B cell (primary cell): ENCODE measurements at regions not wholly inside any gene's neighbourhood (a gene's known extent, or its start where the extent isn't known, plus 50 kb on each side); places are given as distances from the start of the nearest gene placed in this dataset.

Source experiments
- ATAC-seq: fragments of 200-7000 bp; cut with Tn5 transposase; one replicate; pipeline ENCODE4 v1.10.0; 2021; ENCODE audit warnings: low read depth, mild to moderate bottlenecking, moderate number of reproducible peaks, moderate library complexity
- CTCF ChIA-PET: fragments of 350-600 bp; sonication (Branson Sonifier 250); formaldehyde crosslinking; loops from one replicate; lab custom pipeline; 2021; ENCODE audit warnings: antibody characterized with exemption, inconsistent platforms; lab: Charles Lee
- POLR2A ChIA-PET: fragments of 350-600 bp; sonication (Branson Sonifier 250); formaldehyde crosslinking; loops from one replicate; lab custom pipeline; 2021; ENCODE audit warnings: antibody characterized with exemption; lab: Charles Lee
- DNase-seq: peaks from one replicate; pipeline ENCODE4 v3.0.0; 2013
- H2AFZ ChIP-seq: 2 replicates; pipeline ENCODE4 v1.6.1; 2012; ENCODE audit warnings: mild to moderate bottlenecking, low read depth, low read length; ENCODE audit not compliant: insufficient read depth, poor library complexity, severe bottlenecking
- H3K27ac ChIP-seq, 2 donors: 1 replicate in 1 of 2; 2 replicates in 1 of 2; pipeline ENCODE4 v1.5.1; 2012 to 2013; ENCODE audit warnings: low read length in 2 of 2, mild to moderate bottlenecking in 2 of 2, moderate library complexity in 1 of 2
- H3K27me3 ChIP-seq, 4 experiments: fragments of 200-600 bp in 1 of 4; sonication (generic) in 1 of 4; replicated peaks in 1 of 4; 1 replicate in 2 of 4; 2 replicates in 2 of 4; pipeline versions ENCODE4 v1.6.1 to v1.7.0; 2013 to 2016; ENCODE audit warnings: low read length in 3 of 4, mild to moderate bottlenecking in 2 of 4, mixed read lengths in 1 of 4, moderate library complexity in 1 of 4; ENCODE audit not compliant: insufficient read depth in 4 of 4, control insufficient read depth in 3 of 4; ENCODE audit errors: control extremely low read depth in 1 of 4
- H3K36me3 ChIP-seq, 2 experiments: replicated peaks in 1 of 2; 1 replicate in 1 of 2; 2 replicates in 1 of 2; pipeline versions ENCODE4 v1.6.1 to v1.7.1; 2013; ENCODE audit warnings: low read length in 1 of 2; ENCODE audit not compliant: insufficient read depth in 2 of 2, control insufficient read depth in 1 of 2; ENCODE audit errors: control extremely low read depth in 1 of 2, extremely low read depth in 1 of 2
- H3K4me1 ChIP-seq, 2 donors: fragments of 200-600 bp in 1 of 2; sonication (generic) in 1 of 2; 1 replicate in 1 of 2; 2 replicates in 1 of 2; pipeline versions ENCODE4 v1.5.1 to v1.6.1; 2013 to 2017; ENCODE audit warnings: low read length in 2 of 2; ENCODE audit not compliant: control insufficient read depth in 2 of 2, insufficient read depth in 2 of 2
- H3K4me2 ChIP-seq: replicated peaks from 2 replicates; pipeline ENCODE3; 2012; ENCODE audit warnings: mild to moderate bottlenecking, low read depth, low read length; ENCODE audit not compliant: poor library complexity, severe bottlenecking
- H3K4me3 ChIP-seq, 5 experiments: fragments of 200-600 bp in 1 of 5; sonication (generic) in 1 of 5; 1 replicate in 3 of 5; 2 replicates in 2 of 5; pipeline versions ENCODE4 v1.5.1 to v1.7.0; 2011 to 2016; ENCODE audit warnings: low read length in 4 of 5, mild to moderate bottlenecking in 4 of 5, low read depth in 2 of 5, control low read depth in 1 of 5, moderate library complexity in 1 of 5; ENCODE audit not compliant: insufficient read depth in 1 of 5; ENCODE audit errors: control extremely low read depth in 1 of 5, extremely low read depth in 1 of 5
- H3K79me2 ChIP-seq: fragments of 200-600 bp; sonication (generic); one replicate; pipeline ENCODE4 v1.6.0; 2016; ENCODE audit warnings: low read length; ENCODE audit not compliant: control insufficient read depth, insufficient read depth
- H3K9ac ChIP-seq: fragments of 200-600 bp; sonication (generic); 2 replicates; pipeline ENCODE4 v1.6.1; 2017; ENCODE audit warnings: mild to moderate bottlenecking, low read length, moderate library complexity
- H3K9me3 ChIP-seq, 3 donors: one replicate each; pipeline versions ENCODE4 v1.6.1 to v1.7.1; 2013; ENCODE audit warnings: low read length in 2 of 3; ENCODE audit not compliant: control insufficient read depth in 2 of 3, insufficient read depth in 1 of 3; ENCODE audit errors: control extremely low read depth in 1 of 3
- H4K20me1 ChIP-seq: 2 replicates; pipeline ENCODE4 v1.6.0; 2012; ENCODE audit warnings: mild to moderate bottlenecking, low read length; ENCODE audit not compliant: insufficient read depth, control insufficient read depth, poor library complexity, severe bottlenecking
- H3K27ac Mint-ChIP-seq: one replicate; pipeline ENCODE4 v1.8.0; 2021; ENCODE audit warnings: mixed read lengths
- H3K27me3 Mint-ChIP-seq: one replicate; pipeline ENCODE4 v1.8.0; 2021; ENCODE audit warnings: mixed read lengths
- H3K4me1 Mint-ChIP-seq: one replicate; pipeline ENCODE4 v1.8.0; 2021; ENCODE audit warnings: mixed read lengths
- H3K4me3 Mint-ChIP-seq: one replicate; pipeline ENCODE4 v1.8.0; 2021; ENCODE audit warnings: mixed read lengths
- H3K9me3 Mint-ChIP-seq: one replicate; pipeline ENCODE4 v1.8.0; 2022; ENCODE audit warnings: mixed read lengths; ENCODE audit not compliant: insufficient read depth
- CTCF ChIP-seq: fragments of 200-600 bp; IDR thresholded peaks from one replicate; pipeline ENCODE4 v1.8.0; 2022; ENCODE audit warnings: antibody characterized with exemption, mild to moderate bottlenecking
- EZH2 ChIP-seq: IDR thresholded peaks from 2 replicates; pipeline ENCODE4 v1.6.1; 2012; ENCODE audit warnings: borderline replicate concordance, low read depth, mild to moderate bottlenecking, moderate library complexity, low read length; ENCODE audit not compliant: insufficient read depth, poor library complexity, severe bottlenecking
- WGBS: methylation state at CpG from one replicate; pipeline ENCODE4 v1.1.5; 2013; ENCODE audit warnings: missing lambda C conversion rate; ENCODE audit not compliant: insufficient coverage; 5-methylcytosine and 5-hydroxymethylcytosine counted together
- intact Hi-C: fragments of 100-400 bp; cut with micrococcal nuclease; formaldehyde crosslinking; loops from one replicate; pipeline ENCODE4 v1.10.0; 2022

DNA sequence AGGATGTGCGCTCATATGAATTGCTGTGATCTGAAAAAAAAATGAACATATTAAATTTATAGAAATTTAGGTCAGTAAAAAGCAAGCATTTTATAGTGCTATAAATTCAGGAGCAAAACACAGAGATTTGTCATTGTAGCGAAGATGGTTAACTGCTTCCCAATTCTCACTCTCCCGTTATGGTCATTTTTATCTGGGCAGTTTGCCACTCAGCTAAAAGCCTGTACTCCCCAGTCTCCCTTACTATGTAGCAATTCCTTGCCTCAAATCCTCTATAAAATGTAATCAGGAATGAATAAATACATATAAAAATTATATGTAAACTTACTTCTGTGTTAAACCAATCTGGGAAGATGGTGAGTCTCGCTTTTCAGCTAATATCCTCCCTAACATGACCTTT is 471.5 kb downstream of the HINT1 start:
- Histone ChIP-seq H3K9ac (no peak overlapping the region), H3K4me3 (no peak overlapping the region), H3K27me3 (peaks cover 0 to 3% (median 0%) of the 10 kb centered on the region in 4 experiments), H3K4me1 (no peaks in the 10 kb centered on the region), H3K4me2 (no peak overlapping the region), H3K27ac (no peak overlapping the region), H2AFZ (no peak overlapping the region), H4K20me1 (no peaks in the 10 kb centered on the region), H3K36me3 (no peaks in the 10 kb centered on the region), H3K79me2 (no peaks in the 10 kb centered on the region), H3K9me3 (no peaks in the 10 kb centered on the region)
- POLR2A ChIA-PET: no interaction called here
- TF ChIP-seq CTCF (no peak), EZH2 (no peak)
- H3K4me3 Mint-ChIP-seq: no peak overlapping the region
- H3K4me1 Mint-ChIP-seq: no peaks in the 10 kb centered on the region
- CTCF ChIA-PET: no interaction called here
- intact Hi-C loops: no loop called here
- peaks cover 10% of the 10 kb centered on the region for H3K27me3 Mint-ChIP-seq
- H3K27ac Mint-ChIP-seq: no peak overlapping the region
- no peaks in the 10 kb centered on the region for H3K9me3 Mint-ChIP-seq
- 100% methylated on average over 1 of the region's 4 CpGs for WGBS
- DNase-seq (no peak), ATAC-seq (no peak)

- H3K9me3 Mint-ChIP-seq: no peaks in the 10 kb centered on the region
- Histone ChIP-seq H3K4me2 (no peak overlapping the region), H3K27me3 (peaks cover 0 to 3% (median 0%) of the 10 kb centered on the region in 4 experiments), H3K4me3 (no peak overlapping the region), H3K36me3 (no peaks in the 10 kb centered on the region), H4K20me1 (no peaks in the 10 kb centered on the region), H3K9me3 (no peaks in the 10 kb centered on the region), H3K79me2 (no peaks in the 10 kb centered on the region), H3K4me1 (no peaks in the 10 kb centered on the region), H3K27ac (no peak overlapping the region), H2AFZ (no peak overlapping the region), H3K9ac (no peak overlapping the region)
- DNase-seq (no peak), ATAC-seq (no peak)
- no peak overlapping the region for H3K27ac Mint-ChIP-seq
- ChIA-PET CTCF (no interaction called here), POLR2A (no interaction called here)
- peaks cover 10% of the 10 kb centered on the region for H3K27me3 Mint-ChIP-seq
- TF ChIP-seq EZH2 (no peak), CTCF (no peak)
- no CpG with 5 or more reads among the region's 1 CpG for WGBS
- no peak overlapping the region for H3K4me3 Mint-ChIP-seq
- intact Hi-C loops: no loop called here
- H3K4me1 Mint-ChIP-seq: no peaks in the 10 kb centered on the region
Measured at GRCh38 chr5:130692770-130693169, 472.3 kb downstream of the HINT1 start.
